Forelimb muscle (tissue), 1 donor: ENCODE measurements at regions not wholly inside any gene's neighbourhood (a gene's known extent, or its start where the extent isn't known, plus 50 kb on each side); places are given as distances from the start of the nearest gene placed in this dataset.
"Not testable (repeated sequence)": the region's sequence is repeated elsewhere in the genome, so short reads cannot be mapped to it uniquely, and the experiment has no call there.

Source experiments
- DNase-seq: peaks from one replicate; pipeline ENCODE4 v3.0.0-alpha.2; 2013; ENCODE audit warnings: low read depth

DNA sequence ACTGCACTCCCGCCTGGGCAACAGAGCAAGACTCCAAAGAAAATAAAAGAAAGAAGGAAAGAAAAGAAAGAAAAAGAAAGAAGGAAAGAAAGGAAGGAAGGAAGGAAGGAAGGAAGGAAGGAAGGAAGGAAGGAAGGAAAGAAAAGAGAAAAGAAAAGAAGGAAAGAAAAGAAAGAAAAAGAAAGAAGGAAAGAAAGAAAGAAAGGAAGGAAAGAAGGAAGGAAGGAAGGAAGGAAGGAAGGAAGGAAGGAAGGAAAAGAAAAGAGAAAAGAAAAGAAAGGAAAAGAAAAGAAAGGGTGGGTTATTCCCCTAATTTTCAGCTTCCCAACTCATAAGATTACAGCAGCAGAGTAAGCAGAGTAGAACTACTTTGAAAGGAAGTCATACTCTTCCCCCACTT, 64.4 kb downstream of the TMEM200C start:
- DNase-seq = not testable (repeated sequence)

DNA sequence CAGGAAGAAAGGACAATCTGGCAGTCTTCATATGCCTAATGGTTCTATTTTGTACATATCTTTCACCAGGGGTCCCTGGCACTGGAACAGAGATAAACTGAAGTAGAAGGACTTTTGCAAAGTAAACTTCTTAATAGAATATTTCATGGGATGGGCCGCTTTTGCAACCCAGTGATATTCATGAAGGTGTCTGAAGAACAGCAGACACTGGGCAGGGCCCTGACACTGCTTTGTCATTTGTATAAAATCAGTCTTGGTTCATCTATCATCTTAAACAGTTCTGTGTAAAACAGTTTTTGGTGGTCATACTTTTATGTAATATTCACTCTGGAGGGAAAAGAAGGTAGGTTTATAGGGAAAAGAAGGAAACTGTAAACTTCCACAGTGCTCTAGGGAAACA, 66.4 kb downstream of the TMEM200C start:
- DNase-seq = no peak

- no peak for DNase-seq
Observed at GRCh38 chr18:5825663-5826062, 69.7 kb downstream of the TMEM200C start.

DNA sequence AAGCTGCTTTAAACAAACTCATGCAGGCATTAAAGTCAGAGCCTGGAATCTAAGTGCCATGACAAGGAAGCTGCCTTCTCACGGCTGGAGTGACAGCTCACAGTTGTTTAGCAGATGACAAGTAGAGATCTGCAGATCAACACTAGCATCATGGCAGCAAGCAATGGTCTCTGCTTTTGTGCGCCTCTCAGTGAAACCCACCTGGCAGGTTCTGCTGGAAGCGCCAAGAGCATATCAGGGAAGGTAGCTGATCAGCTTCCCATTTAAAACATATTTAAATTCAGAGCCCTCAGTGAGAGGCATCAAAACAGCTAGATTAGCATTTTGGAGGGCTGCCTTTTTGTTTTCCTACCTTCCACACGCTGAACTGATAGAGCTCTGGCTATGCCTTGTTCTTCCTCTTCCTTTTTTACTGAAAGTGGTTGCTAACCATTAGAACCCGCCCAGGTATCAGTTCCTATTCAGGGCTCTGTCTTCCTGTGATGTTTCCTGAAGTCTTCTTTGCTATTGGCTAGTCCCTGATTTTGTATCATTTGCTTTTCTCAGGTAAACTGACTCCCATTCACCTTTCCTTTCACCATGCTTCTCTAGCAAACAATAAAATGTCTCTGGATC, 70.8 kb downstream of the TMEM200C start:
- no peak for DNase-seq

DNA sequence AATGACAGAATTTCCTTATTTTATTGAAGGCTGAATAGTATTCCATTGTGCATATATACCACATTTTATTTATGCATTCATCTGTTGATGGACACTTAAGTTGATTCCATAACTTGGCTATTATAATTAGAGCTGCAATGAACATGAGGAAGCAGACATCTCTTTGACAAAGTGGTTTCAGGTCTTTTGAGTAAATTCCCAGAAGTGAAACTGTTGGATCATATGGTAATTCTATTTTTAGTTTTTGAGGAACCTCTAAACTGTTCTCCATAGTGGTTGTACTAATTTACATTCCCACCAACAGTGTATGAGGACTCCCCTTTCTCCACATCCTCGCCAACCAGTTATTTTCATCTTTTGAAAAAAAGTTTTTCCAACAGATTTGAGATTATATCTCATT, 77.5 kb downstream of the TMEM200C start:
- DNase-seq = no peak

DNA sequence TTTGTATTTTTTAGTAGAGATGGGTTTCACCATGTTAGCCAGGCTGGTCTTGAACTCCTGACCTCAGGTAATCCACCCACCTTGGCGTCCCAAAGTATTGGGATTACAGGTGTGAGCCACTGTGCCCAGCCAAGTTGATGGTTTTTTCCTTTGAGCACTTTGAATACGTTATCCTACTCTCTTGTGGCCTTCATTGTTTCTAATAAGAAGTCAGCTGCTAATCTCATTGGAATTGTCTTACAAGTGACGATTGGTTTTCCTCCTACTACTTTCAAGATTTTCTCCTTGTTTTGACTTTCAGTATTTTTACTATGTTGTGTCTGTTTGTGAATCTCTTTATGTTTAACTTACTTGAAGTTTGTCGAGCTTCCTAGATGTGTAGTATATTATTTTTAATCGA, 88.5 kb downstream of the TMEM200C start:
- no peak for DNase-seq

DNA sequence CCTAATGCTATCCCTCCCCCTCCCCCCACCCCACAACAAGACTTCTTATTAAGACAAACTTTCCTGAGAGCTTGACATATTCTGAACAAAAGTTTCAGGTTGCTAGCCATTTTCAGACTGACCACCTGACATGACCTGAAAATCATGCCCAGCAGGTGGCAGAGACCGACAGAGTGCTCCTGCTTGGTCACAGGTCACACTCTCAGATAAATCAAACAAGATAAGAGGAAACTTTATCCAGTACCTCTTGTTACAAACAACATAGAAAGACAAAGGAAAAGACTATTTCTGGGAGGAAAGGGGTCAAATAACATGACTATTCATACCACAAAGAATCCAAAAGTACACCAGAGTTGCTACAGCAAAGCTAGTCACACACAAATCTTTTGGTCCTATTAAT, 107.4 kb downstream of the TMEM200C start:
- DNase-seq = no peak

DNA sequence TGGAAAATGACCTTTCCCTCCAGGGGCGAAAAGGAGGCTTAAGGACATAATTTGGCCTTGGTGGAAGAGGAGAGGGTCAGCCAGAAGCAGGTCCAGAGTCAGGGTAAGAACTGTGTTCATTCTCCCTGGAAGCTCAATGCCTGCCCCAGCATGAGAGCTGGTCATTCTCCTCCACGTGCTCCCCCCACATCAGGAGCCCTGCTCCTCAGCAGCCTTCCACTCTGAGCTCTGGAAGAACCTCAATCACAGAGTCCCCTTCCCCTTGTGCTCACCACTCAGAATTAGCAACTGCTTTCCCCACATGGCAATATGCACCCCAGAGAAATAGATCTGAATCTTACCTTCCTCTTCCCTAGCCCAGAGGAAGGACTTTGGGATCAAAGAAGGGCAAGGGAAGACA, 115.4 kb downstream of the TMEM200C start:
- no peak for DNase-seq

DNA sequence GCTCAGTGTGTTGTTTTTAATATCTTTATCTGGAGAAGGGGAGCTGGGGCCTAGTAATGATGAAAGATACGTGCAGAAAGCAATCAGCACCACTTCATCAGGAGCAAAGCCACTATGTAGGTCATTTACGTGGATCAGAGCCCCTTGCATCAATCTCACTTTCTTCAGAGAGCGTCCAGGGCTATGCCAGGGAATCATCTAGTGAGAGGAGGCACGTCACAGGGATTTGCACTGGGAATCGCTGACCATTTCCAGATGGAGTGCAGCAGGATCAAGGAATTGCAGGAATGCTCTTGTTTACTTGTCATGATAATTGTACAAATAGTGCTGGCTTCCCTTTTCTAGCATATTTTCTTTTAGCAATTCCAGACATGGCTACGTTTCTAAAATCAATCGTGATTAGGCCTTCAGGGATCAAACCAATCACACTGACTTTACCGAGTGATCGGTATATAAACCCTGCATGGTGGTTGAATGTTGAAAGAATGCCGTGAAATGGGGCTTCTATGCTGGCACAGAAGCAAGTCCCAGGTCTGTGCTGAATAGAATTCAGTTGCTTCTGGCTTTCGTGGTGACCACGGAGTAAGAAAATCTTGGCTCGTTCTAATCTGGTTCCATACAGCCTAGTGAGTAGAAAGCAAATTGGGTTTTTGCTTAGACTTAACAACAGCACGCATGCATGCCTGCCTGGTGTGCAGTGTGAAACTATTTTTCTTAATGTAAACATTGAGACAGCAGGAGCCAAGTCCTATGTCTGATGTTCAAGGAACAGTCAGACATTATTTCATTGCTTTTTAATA, 122.8 kb downstream of the TMEM200C start:
- no peak for DNase-seq

DNA sequence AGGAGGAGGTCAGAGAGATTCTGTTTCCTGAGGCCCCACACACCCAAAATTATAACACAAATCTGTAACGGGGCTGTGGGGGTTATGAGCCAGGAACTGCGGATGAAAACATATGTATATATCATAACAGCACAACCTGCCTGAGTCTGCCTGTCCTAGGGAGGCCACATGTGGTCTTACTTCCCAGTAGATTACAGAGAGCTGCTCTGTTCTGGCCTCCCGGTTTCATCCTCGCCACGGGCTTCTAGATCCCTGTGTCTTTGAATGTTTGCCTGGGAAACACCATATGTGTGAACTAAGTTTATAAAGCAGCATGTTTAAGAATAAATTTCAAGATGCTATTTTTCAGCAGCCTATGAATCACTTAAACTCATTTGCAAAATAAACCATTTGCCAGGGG, 124.0 kb downstream of the TMEM200C start:
- DNase-seq = no peak

- DNase-seq = no peak
Observed at GRCh38 chr18:5770176-5770575, 125.1 kb downstream of the TMEM200C start.

GRCh38 chr18:5768454-5768853, 126.9 kb downstream of the TMEM200C start:
- no peak for DNase-seq

GRCh38 chr18:5759194-5759593, 136.1 kb downstream of the TMEM200C start:
- DNase-seq = no peak

DNA sequence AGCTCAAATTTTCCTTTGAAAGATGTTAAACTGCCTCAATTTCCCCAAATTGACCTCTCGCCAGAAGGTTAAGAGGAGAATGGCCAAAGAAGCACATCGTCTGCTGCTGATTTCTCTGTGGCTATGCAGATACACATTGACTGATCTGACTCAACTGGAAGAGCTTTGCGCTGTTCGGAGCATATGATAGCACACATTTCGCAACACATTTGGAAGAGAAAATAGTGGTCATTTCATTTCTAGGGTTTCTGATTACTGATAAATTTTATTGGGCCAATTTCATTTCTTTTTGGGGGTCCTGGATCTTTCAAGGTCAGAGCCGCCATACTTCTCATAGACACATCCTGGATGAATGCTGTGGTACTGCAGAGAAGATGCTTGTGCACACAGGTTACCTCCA, 138.5 kb downstream of the TMEM200C start:
- DNase-seq = no peak

GRCh38 chr18:5747678-5748077, 147.6 kb downstream of the TMEM200C start:
- DNase-seq = no peak

GRCh38 chr18:5746844-5747243, 148.5 kb downstream of the TMEM200C start:
- DNase-seq = no peak

GRCh38 chr18:5744659-5745058, 150.7 kb downstream of the TMEM200C start:
- DNase-seq = no peak

DNA sequence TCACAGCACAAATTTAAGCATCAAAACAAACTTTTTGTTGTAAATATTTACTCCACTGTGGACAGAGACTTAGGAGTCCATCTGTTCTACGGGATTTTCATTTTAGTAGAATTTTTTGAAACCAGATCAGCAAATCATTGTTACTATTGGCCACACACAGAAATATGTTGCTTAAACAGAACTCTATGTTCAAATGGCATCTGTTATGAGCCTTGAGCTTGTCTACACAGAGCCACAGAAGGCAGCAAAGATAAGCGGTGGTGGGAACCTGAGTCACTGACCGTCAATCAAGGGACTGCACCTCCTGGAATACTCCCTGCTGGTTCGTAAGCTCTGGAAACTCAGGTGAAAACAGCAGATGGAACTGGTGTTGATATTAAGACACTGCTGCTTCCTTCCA, 156.8 kb downstream of the TMEM200C start:
- DNase-seq = no peak

GRCh38 chr18:5732318-5732717, 163.0 kb downstream of the TMEM200C start:
- no peak for DNase-seq

DNA sequence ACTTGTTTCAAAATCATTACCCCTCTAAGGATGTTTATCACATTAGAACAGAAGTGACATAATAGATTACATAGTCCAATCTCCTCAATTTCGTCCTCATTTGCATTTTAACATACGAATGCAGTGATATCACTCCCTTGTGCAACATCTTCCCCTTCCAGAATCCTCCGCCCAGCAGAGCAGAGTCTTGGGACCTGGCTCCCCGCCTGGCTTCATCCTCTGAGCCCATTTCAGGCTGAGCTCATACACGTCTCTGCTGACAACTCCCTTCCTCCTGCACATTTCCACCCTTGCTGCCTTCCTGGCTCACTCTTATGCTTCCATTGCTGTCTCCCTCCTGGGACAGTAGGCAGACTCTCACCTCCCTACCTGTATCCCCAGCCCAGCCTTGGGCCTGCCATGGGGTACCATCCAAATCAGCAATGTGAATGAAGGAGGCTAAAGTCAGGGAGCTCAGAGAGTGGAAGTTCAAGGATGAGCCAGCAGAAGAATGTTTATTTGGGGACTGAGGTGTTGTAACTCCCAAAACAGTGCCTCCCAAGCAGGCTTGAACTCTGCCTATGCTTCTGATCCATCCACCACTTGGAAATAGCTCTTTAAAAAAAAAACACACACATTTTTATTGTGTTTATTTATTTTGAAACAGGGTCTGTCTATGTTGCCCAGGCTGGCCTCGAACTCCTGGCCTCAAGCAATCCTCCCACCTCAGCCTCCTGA, 165.2 kb downstream of the TMEM200C start:
- DNase-seq = peak; percentile 4

- DNase-seq = no peak
Observed at GRCh38 chr18:5728531-5728930, 166.8 kb downstream of the TMEM200C start.

DNA sequence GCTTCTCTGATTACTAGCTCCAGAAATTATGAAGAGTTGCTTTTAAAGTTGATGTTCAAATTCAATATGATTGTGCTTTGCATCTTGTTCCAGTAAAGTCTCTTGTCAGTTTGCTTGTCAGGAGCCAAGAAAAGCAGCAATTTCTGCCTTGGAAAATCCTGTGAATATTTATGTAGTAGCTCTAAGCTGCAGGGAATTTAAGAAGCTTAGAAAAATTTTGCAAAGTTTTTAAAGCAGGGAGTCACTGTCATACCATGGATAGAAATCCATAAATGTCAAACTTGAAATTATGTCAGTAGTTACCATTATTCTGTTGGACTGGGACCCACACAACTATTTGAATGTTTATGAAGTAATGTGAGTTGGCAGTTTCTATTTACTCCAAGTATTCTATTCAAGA, 169.3 kb downstream of the TMEM200C start:
- DNase-seq = peak; percentile 9

DNA sequence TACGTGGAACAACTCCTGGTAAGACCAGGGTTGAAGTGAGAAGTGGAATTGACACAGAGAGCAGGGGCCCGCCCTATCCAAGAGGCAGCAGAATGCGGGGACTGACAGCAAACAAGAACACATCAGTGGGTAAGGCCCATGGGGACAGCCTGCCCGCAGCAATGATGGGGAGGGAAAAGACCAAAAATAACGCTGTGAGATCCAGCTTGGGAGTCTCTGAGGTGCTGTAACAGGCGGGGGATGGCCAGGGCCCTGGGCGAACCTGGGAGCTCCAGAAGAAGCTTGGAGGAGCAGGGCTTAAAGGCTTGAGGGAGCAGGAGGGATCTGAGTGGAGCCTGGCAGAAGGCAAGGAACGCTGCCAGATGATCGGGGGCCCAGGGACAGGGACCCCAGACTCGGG, 173.4 kb downstream of the TMEM200C start:
- DNase-seq = no peak
